CD4-positive, alpha-beta T cell (primary cell): ENCODE measurements at regions not wholly inside any gene's neighbourhood (a gene's known extent, or its start where the extent isn't known, plus 50 kb on each side); places are given as distances from the start of the nearest gene placed in this dataset.
"Not testable (repeated sequence)": the region's sequence is repeated elsewhere in the genome, so short reads cannot be mapped to it uniquely, and the experiment has no call there.

ENCODE experiments used
- ATAC-seq: fragments of 200-7000 bp; cut with Tn5 transposase; one replicate; pipeline ENCODE4 v1.10.0; 2022; ENCODE audit warnings: mild to moderate bottlenecking; ENCODE audit not compliant: poor library complexity
- CTCF ChIA-PET: fragments of 350-600 bp; sonication (Branson Sonifier 250); formaldehyde crosslinking; loops from one replicate; lab custom pipeline; 2021; ENCODE audit warnings: antibody characterized with exemption, inconsistent platforms; lab: Charles Lee
- POLR2A ChIA-PET: fragments of 350-600 bp; sonication (Branson Sonifier 250); formaldehyde crosslinking; loops from one replicate; lab custom pipeline; 2021; ENCODE audit warnings: antibody characterized with exemption, inconsistent platforms; lab: Charles Lee
- DNase-seq, 14 experiments: peaks; one replicate each; pipeline ENCODE4 v3.0.0-alpha.2; 2013 to 2020; ENCODE audit warnings: mixed read lengths in 2 of 14
- H3K27ac ChIP-seq, 2 donors: one replicate each; pipeline versions ENCODE4 v1.5.1 to v1.7.0; 2013; ENCODE audit warnings: low read length in 2 of 2, low read depth in 1 of 2, mild to moderate bottlenecking in 1 of 2
- H3K27me3 ChIP-seq, 2 experiments: 1 replicate in 1 of 2; 2 replicates in 1 of 2; pipeline versions ENCODE4 v1.6.1 to v1.7.0; 2013; ENCODE audit warnings: low read length in 2 of 2, control low read depth in 1 of 2, mild to moderate bottlenecking in 1 of 2, moderate library complexity in 1 of 2; ENCODE audit not compliant: insufficient read depth in 2 of 2, control insufficient read depth in 1 of 2
- H3K36me3 ChIP-seq: one replicate; pipeline ENCODE4 v1.6.1; 2013; ENCODE audit warnings: low read length, control low read depth; ENCODE audit not compliant: insufficient read depth
- H3K4me1 ChIP-seq: one replicate; pipeline ENCODE4 v1.6.1; 2013; ENCODE audit warnings: low read length, control low read depth; ENCODE audit not compliant: insufficient read depth
- H3K4me3 ChIP-seq: one replicate; pipeline ENCODE4 v1.5.1; 2013; ENCODE audit warnings: mild to moderate bottlenecking, low read length, moderate library complexity
- H3K9me3 ChIP-seq, 2 experiments: 1 replicate in 1 of 2; 2 replicates in 1 of 2; pipeline versions ENCODE4 v1.6.1 to v1.7.0; 2013; ENCODE audit warnings: low read length in 2 of 2, mild to moderate bottlenecking in 2 of 2, control low read depth in 1 of 2, moderate library complexity in 1 of 2; ENCODE audit not compliant: control insufficient read depth in 1 of 2, insufficient read depth in 1 of 2
- H3K27ac Mint-ChIP-seq: one replicate; pipeline ENCODE4 v1.8.0; 2020; ENCODE audit warnings: mixed read lengths
- H3K27me3 Mint-ChIP-seq: one replicate; pipeline ENCODE4 v1.8.0; 2021; ENCODE audit warnings: mixed read lengths
- H3K36me3 Mint-ChIP-seq: one replicate; pipeline ENCODE4 v1.8.0; 2021; ENCODE audit warnings: low read depth, mixed read lengths
- H3K4me1 Mint-ChIP-seq: one replicate; pipeline ENCODE4 v1.8.0; 2021; ENCODE audit warnings: low read depth, mixed read lengths
- H3K4me3 Mint-ChIP-seq: one replicate; pipeline ENCODE4 v1.8.0; 2020; ENCODE audit warnings: mild to moderate bottlenecking, mixed read lengths
- H3K9me3 Mint-ChIP-seq: one replicate; pipeline ENCODE4 v1.8.0; 2020; ENCODE audit warnings: mixed read lengths
- intact Hi-C, 2 experiments: fragments of 100-400 bp; cut with DNase I in 1 of 2; cut with micrococcal nuclease in 1 of 2; formaldehyde crosslinking; loops; one replicate each; pipeline versions ENCODE4 v1.15.1 to v1.9.0; 2023 to 2025; cut with DNase I, micrococcal nuclease

- H3K4me1 Mint-ChIP-seq, H3K36me3 ChIP-seq, POLR2A ChIA-PET, H3K27me3 Mint-ChIP-seq, CTCF ChIA-PET, H3K27ac Mint-ChIP-seq, H3K4me3 Mint-ChIP-seq, DNase-seq, ATAC-seq, H3K27me3 ChIP-seq, H3K9me3 ChIP-seq, H3K4me3 ChIP-seq, H3K4me1 ChIP-seq, H3K36me3 Mint-ChIP-seq, intact Hi-C loops, H3K27ac ChIP-seq: not testable (repeated sequence)
- H3K9me3 Mint-ChIP-seq = peaks cover 16% of the 10 kb centered on the region
Measured at GRCh38 chr21:5217933-5218332, 5303.4 kb upstream of the TPTE start.

GRCh38 chr21:5219988-5220387 is 5301.4 kb upstream of the TPTE start:
- intact Hi-C loops, H3K36me3 ChIP-seq, ATAC-seq, H3K27me3 ChIP-seq, H3K4me3 ChIP-seq, CTCF ChIA-PET, POLR2A ChIA-PET, H3K27me3 Mint-ChIP-seq, H3K27ac ChIP-seq, DNase-seq, H3K36me3 Mint-ChIP-seq, H3K4me3 Mint-ChIP-seq, H3K27ac Mint-ChIP-seq, H3K4me1 Mint-ChIP-seq, H3K4me1 ChIP-seq: not testable (repeated sequence)
- peaks cover 22% of the 10 kb centered on the region for H3K9me3 Mint-ChIP-seq
- peaks cover 13 to 14% of the 10 kb centered on the region in 2 experiments for H3K9me3 ChIP-seq

- intact Hi-C loops, H3K36me3 ChIP-seq, H3K27me3 Mint-ChIP-seq, H3K36me3 Mint-ChIP-seq, DNase-seq, H3K27me3 ChIP-seq, H3K4me1 ChIP-seq, H3K4me3 ChIP-seq, POLR2A ChIA-PET, H3K27ac Mint-ChIP-seq, H3K4me1 Mint-ChIP-seq, H3K4me3 Mint-ChIP-seq, H3K27ac ChIP-seq, ATAC-seq, CTCF ChIA-PET: not testable (repeated sequence)
- peaks cover 24% of the 10 kb centered on the region for H3K9me3 Mint-ChIP-seq
- peaks cover 13 to 15% of the 10 kb centered on the region in 2 experiments for H3K9me3 ChIP-seq
Measured at GRCh38 chr21:5220468-5220867, 5300.9 kb upstream of the TPTE start.

- POLR2A ChIA-PET, H3K27ac Mint-ChIP-seq, H3K27ac ChIP-seq, H3K4me3 ChIP-seq, H3K36me3 ChIP-seq, intact Hi-C loops, DNase-seq, H3K4me1 ChIP-seq, H3K4me1 Mint-ChIP-seq, H3K27me3 ChIP-seq, ATAC-seq, H3K27me3 Mint-ChIP-seq, H3K4me3 Mint-ChIP-seq, CTCF ChIA-PET, H3K36me3 Mint-ChIP-seq: not testable (repeated sequence)
- H3K9me3 ChIP-seq = peaks cover 13 to 15% of the 10 kb centered on the region in 2 experiments
- peaks cover 26% of the 10 kb centered on the region for H3K9me3 Mint-ChIP-seq
Measured at GRCh38 chr21:5221458-5222050, 5299.8 kb upstream of the TPTE start.

GRCh38 chr21:5222996-5223782 is 5298.2 kb upstream of the TPTE start:
- intact Hi-C loops, H3K27me3 Mint-ChIP-seq, H3K4me3 Mint-ChIP-seq, H3K36me3 ChIP-seq, H3K27me3 ChIP-seq, H3K27ac ChIP-seq, H3K4me1 ChIP-seq, DNase-seq, H3K4me3 ChIP-seq, CTCF ChIA-PET, H3K36me3 Mint-ChIP-seq, POLR2A ChIA-PET, H3K27ac Mint-ChIP-seq, ATAC-seq, H3K4me1 Mint-ChIP-seq: not testable (repeated sequence)
- peaks cover 26% of the 10 kb centered on the region for H3K9me3 Mint-ChIP-seq
- peaks cover 13 to 21% of the 10 kb centered on the region in 2 experiments for H3K9me3 ChIP-seq

- intact Hi-C loops, CTCF ChIA-PET, DNase-seq, H3K36me3 ChIP-seq, H3K4me3 Mint-ChIP-seq, H3K27ac ChIP-seq, H3K27ac Mint-ChIP-seq, H3K27me3 Mint-ChIP-seq, POLR2A ChIA-PET, ATAC-seq, H3K36me3 Mint-ChIP-seq, H3K4me1 ChIP-seq, H3K4me1 Mint-ChIP-seq, H3K27me3 ChIP-seq, H3K4me3 ChIP-seq: not testable (repeated sequence)
- H3K9me3 ChIP-seq = peaks cover 16 to 26% of the 10 kb centered on the region in 2 experiments
- H3K9me3 Mint-ChIP-seq = peaks cover 31% of the 10 kb centered on the region
Measured at GRCh38 chr21:5224156-5224555, 5297.2 kb upstream of the TPTE start.

- POLR2A ChIA-PET, H3K27me3 ChIP-seq: not testable (repeated sequence)
- H3K9me3 Mint-ChIP-seq = peaks cover 32% of the 10 kb centered on the region
Measured at GRCh38 chr21:5227252-5227651, 5294.1 kb upstream of the TPTE start.

More at GRCh38 chr21:5227252-5227651, 5294.1 kb upstream of the TPTE start:
- H3K36me3 ChIP-seq, H3K4me3 Mint-ChIP-seq, H3K4me1 ChIP-seq, H3K27me3 Mint-ChIP-seq, intact Hi-C loops, H3K4me1 Mint-ChIP-seq, ATAC-seq, H3K4me3 ChIP-seq, H3K27ac Mint-ChIP-seq, H3K27ac ChIP-seq, DNase-seq, H3K36me3 Mint-ChIP-seq, CTCF ChIA-PET: not testable (repeated sequence)
- H3K9me3 ChIP-seq = peaks cover 13 to 37% of the 10 kb centered on the region in 2 experiments
